CD4-positive, alpha-beta T cell (primary cell): ENCODE measurements at regions not wholly inside any gene's neighbourhood (a gene's known extent, or its start where the extent isn't known, plus 50 kb on each side); places are given as distances from the start of the nearest gene placed in this dataset.
"Not testable (repeated sequence)": the region's sequence is repeated elsewhere in the genome, so short reads cannot be mapped to it uniquely, and the experiment has no call there.

ENCODE experiments used
- ATAC-seq: fragments of 200-7000 bp; cut with Tn5 transposase; one replicate; pipeline ENCODE4 v1.10.0; 2022; ENCODE audit warnings: mild to moderate bottlenecking; ENCODE audit not compliant: poor library complexity
- CTCF ChIA-PET: fragments of 350-600 bp; sonication (Branson Sonifier 250); formaldehyde crosslinking; loops from one replicate; lab custom pipeline; 2021; ENCODE audit warnings: antibody characterized with exemption, inconsistent platforms; lab: Charles Lee
- POLR2A ChIA-PET: fragments of 350-600 bp; sonication (Branson Sonifier 250); formaldehyde crosslinking; loops from one replicate; lab custom pipeline; 2021; ENCODE audit warnings: antibody characterized with exemption, inconsistent platforms; lab: Charles Lee
- DNase-seq, 14 experiments: peaks; one replicate each; pipeline ENCODE4 v3.0.0-alpha.2; 2013 to 2020; ENCODE audit warnings: mixed read lengths in 2 of 14
- H3K27ac ChIP-seq, 2 donors: one replicate each; pipeline versions ENCODE4 v1.5.1 to v1.7.0; 2013; ENCODE audit warnings: low read length in 2 of 2, low read depth in 1 of 2, mild to moderate bottlenecking in 1 of 2
- H3K27me3 ChIP-seq, 2 experiments: 1 replicate in 1 of 2; 2 replicates in 1 of 2; pipeline versions ENCODE4 v1.6.1 to v1.7.0; 2013; ENCODE audit warnings: low read length in 2 of 2, control low read depth in 1 of 2, mild to moderate bottlenecking in 1 of 2, moderate library complexity in 1 of 2; ENCODE audit not compliant: insufficient read depth in 2 of 2, control insufficient read depth in 1 of 2
- H3K36me3 ChIP-seq: one replicate; pipeline ENCODE4 v1.6.1; 2013; ENCODE audit warnings: low read length, control low read depth; ENCODE audit not compliant: insufficient read depth
- H3K4me1 ChIP-seq: one replicate; pipeline ENCODE4 v1.6.1; 2013; ENCODE audit warnings: low read length, control low read depth; ENCODE audit not compliant: insufficient read depth
- H3K4me3 ChIP-seq: one replicate; pipeline ENCODE4 v1.5.1; 2013; ENCODE audit warnings: mild to moderate bottlenecking, low read length, moderate library complexity
- H3K9me3 ChIP-seq, 2 experiments: 1 replicate in 1 of 2; 2 replicates in 1 of 2; pipeline versions ENCODE4 v1.6.1 to v1.7.0; 2013; ENCODE audit warnings: low read length in 2 of 2, mild to moderate bottlenecking in 2 of 2, control low read depth in 1 of 2, moderate library complexity in 1 of 2; ENCODE audit not compliant: control insufficient read depth in 1 of 2, insufficient read depth in 1 of 2
- H3K27ac Mint-ChIP-seq: one replicate; pipeline ENCODE4 v1.8.0; 2020; ENCODE audit warnings: mixed read lengths
- H3K27me3 Mint-ChIP-seq: one replicate; pipeline ENCODE4 v1.8.0; 2021; ENCODE audit warnings: mixed read lengths
- H3K36me3 Mint-ChIP-seq: one replicate; pipeline ENCODE4 v1.8.0; 2021; ENCODE audit warnings: low read depth, mixed read lengths
- H3K4me1 Mint-ChIP-seq: one replicate; pipeline ENCODE4 v1.8.0; 2021; ENCODE audit warnings: low read depth, mixed read lengths
- H3K4me3 Mint-ChIP-seq: one replicate; pipeline ENCODE4 v1.8.0; 2020; ENCODE audit warnings: mild to moderate bottlenecking, mixed read lengths
- H3K9me3 Mint-ChIP-seq: one replicate; pipeline ENCODE4 v1.8.0; 2020; ENCODE audit warnings: mixed read lengths
- intact Hi-C, 2 experiments: fragments of 100-400 bp; cut with DNase I in 1 of 2; cut with micrococcal nuclease in 1 of 2; formaldehyde crosslinking; loops; one replicate each; pipeline versions ENCODE4 v1.15.1 to v1.9.0; 2023 to 2025; cut with DNase I, micrococcal nuclease
- TF ChIP-seq, protein P1 (sequence below): fragments of 200-600 bp; IDR thresholded peaks from one replicate; pipeline ENCODE4 v1.8.0; 2022; ENCODE audit warnings: antibody characterized with exemption, mild to moderate bottlenecking

DNA sequence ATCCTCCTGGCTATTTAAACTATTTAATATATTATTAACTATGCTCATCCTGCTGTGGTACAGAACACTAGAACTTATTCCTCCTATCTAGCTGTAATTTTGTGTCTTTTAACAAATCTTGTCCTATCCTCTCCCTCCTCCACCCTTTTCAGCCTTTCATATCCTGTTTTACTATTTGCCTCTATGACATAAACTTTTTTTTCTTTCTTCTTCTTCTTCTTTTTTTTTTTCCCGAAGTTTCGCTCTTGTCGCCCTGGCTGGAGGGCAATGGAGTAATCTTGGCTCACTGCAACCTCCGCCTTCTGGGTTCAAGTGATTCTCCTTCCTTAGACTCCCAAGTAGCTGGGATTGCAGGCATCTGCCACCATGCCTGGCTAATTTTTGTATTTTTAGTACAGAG is 201.5 kb downstream of the LPIN1 start:
- Mint-ChIP-seq H3K4me3 (no peak overlapping the region), H3K27me3 (peaks cover 4% of the 10 kb centered on the region), H3K27ac (no peak overlapping the region), H3K4me1 (peaks cover 16% of the 10 kb centered on the region), H3K36me3 (no peaks in the 10 kb centered on the region), H3K9me3 (no peaks in the 10 kb centered on the region)
- CTCF ChIA-PET, result no interaction called here
- ATAC-seq (no peak), DNase-seq (no peak)
- TF ChIP-seq, protein P1, sequence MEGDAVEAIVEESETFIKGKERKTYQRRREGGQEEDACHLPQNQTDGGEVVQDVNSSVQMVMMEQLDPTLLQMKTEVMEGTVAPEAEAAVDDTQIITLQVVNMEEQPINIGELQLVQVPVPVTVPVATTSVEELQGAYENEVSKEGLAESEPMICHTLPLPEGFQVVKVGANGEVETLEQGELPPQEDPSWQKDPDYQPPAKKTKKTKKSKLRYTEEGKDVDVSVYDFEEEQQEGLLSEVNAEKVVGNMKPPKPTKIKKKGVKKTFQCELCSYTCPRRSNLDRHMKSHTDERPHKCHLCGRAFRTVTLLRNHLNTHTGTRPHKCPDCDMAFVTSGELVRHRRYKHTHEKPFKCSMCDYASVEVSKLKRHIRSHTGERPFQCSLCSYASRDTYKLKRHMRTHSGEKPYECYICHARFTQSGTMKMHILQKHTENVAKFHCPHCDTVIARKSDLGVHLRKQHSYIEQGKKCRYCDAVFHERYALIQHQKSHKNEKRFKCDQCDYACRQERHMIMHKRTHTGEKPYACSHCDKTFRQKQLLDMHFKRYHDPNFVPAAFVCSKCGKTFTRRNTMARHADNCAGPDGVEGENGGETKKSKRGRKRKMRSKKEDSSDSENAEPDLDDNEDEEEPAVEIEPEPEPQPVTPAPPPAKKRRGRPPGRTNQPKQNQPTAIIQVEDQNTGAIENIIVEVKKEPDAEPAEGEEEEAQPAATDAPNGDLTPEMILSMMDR, result no peak
- POLR2A ChIA-PET, result no interaction called here
- Histone ChIP-seq H3K27ac (no peak overlapping the region), H3K4me1 (peaks cover 8% of the 10 kb centered on the region), H3K36me3 (no peaks in the 10 kb centered on the region), H3K27me3 (no peaks in the 10 kb centered on the region), H3K9me3 (no peaks in the 10 kb centered on the region), H3K4me3 (no peak overlapping the region)
- intact Hi-C loops, result no loop called here

DNA sequence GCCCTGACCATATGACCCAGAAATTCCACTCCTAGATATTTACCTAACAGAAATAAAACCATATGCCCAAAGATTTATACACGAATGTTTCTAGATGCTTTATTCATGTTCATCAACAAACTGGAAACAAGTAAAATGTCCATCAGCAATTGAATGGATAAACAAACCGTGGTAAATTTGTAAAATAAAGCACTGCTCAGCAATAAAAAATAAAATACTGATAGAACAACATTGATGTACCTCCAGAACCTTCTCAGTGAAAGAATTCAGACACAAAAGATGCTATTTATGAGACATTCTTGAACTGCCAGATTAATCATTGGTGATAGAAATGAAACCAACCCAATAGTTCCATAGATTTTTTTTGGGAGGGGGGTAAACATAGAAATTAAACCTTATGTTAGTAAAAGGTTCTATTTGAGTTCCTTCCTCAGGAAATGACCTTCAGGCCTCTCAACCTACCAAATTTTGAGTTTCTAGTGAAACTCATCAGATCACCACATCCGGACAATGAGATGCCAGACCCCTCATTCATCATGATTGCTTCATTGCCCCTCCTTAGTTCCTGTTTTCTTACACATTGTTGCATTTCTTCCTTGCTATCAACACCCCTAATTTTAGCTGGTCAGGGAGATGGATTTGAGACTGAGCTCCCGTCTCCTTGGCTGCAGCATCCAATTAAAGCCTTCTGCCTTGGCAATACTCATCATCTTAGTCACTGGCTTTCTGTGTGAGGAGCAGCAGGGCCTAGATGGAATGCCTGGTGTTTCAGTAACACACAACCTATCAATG is 203.5 kb downstream of the LPIN1 start:
- H3K4me3 ChIP-seq, result no peak overlapping the region
- no peak for DNase-seq
- CTCF ChIA-PET, result no interaction called here
- Mint-ChIP-seq H3K9me3 (no peaks in the 10 kb centered on the region), H3K36me3 (no peaks in the 10 kb centered on the region), H3K4me1 (peaks cover 17% of the 10 kb centered on the region), H3K27ac (no peak overlapping the region), H3K4me3 (no peak overlapping the region), H3K27me3 (peaks cover 21% of the 10 kb centered on the region)
- ATAC-seq, result no peak
- no peak overlapping the region for H3K27ac ChIP-seq
- intact Hi-C loops, result loop anchor here in 1 of 2 experiments (10.0 kb wide), 1 partner anchor 765 kb away; the partner anchor contains the start of gene TRIB2
- POLR2A ChIA-PET, result no interaction called here
- H3K36me3 ChIP-seq, result no peaks in the 10 kb centered on the region
- peaks cover 4% of the 10 kb centered on the region for H3K4me1 ChIP-seq
- no peaks in the 10 kb centered on the region for H3K9me3 ChIP-seq
- TF ChIP-seq, protein P1, result no peak
- no peaks in the 10 kb centered on the region for H3K27me3 ChIP-seq

DNA sequence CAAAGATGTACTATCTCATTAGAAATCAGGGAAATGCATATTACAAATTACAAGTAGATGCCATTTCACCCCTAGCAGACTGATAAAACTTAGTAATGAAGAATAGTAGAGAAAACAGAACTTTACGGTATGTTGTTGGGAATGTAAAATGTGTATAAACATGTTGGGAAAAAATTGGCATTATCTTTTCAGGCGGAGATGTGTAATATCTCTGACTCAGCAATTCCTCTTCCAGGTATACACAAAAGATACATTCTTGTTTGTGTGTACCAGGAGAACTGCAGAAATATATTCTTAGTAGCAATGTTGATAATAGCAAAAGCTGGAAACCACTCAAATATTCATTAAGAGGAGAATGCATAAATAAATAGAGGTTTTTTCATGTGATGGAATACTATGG is 204.5 kb downstream of the LPIN1 start:
- Histone ChIP-seq H3K27ac (no peak overlapping the region), H3K9me3 (no peaks in the 10 kb centered on the region), H3K27me3 (no peaks in the 10 kb centered on the region), H3K4me3 (no peak overlapping the region), H3K4me1 (no peaks in the 10 kb centered on the region), H3K36me3 (no peaks in the 10 kb centered on the region)
- DNase-seq, result no peak
- no peaks in the 10 kb centered on the region for H3K36me3 Mint-ChIP-seq
- peaks cover 7% of the 10 kb centered on the region for H3K4me1 Mint-ChIP-seq
- POLR2A ChIA-PET, result no interaction called here
- TF ChIP-seq, protein P1, result no peak
- CTCF ChIA-PET, result no interaction called here
- H3K27me3 Mint-ChIP-seq, result peaks cover 29% of the 10 kb centered on the region
- H3K4me3 Mint-ChIP-seq, result no peak overlapping the region
- ATAC-seq, result no peak
- intact Hi-C loops, result loop anchor here in 1 of 2 experiments (10.0 kb wide), 1 partner anchor 764 kb away; the partner anchor contains the start of gene TRIB2
- no peaks in the 10 kb centered on the region for H3K9me3 Mint-ChIP-seq
- H3K27ac Mint-ChIP-seq, result no peak overlapping the region

DNA sequence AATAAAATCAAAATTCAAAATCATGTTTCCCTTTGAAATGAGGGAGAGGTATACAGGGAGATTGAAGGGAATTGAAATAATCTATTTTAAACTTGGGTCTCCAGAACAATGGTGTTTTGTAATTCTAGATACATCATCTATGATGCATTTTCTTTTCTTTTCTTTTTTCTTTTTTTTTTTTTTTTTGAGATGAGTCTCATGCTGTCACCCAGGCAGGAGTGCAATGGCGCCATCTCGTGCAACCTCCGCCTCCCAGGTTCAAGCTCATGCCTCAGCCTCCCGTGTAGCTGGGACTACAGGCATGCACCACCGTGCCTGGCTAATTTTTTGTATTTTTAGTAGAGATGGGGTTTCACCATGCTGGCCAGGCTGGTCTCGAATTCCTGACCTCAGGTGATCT is 205.1 kb downstream of the LPIN1 start:
- H3K27me3 ChIP-seq, H3K9me3 Mint-ChIP-seq, H3K36me3 Mint-ChIP-seq, H3K4me3 ChIP-seq, DNase-seq, H3K4me3 Mint-ChIP-seq, H3K9me3 ChIP-seq, POLR2A ChIA-PET, H3K4me1 ChIP-seq, H3K36me3 ChIP-seq, CTCF ChIA-PET, ATAC-seq, H3K27ac ChIP-seq, H3K4me1 Mint-ChIP-seq, H3K27ac Mint-ChIP-seq: not testable (repeated sequence)
- intact Hi-C loops, result loop anchor here in 1 of 2 experiments (10.0 kb wide), 1 partner anchor 763 kb away; the partner anchor contains the start of gene TRIB2
- peaks cover 29% of the 10 kb centered on the region for H3K27me3 Mint-ChIP-seq
